ENCODE measurements at regions not wholly inside any gene's neighbourhood (a gene's known extent, or its start where the extent isn't known, plus 50 kb on each side); places are given as distances from the start of the nearest gene placed in this dataset.
"Not testable (repeated sequence)": the region's sequence is repeated elsewhere in the genome, so short reads cannot be mapped to it uniquely, and the experiment has no call there.

DNA sequence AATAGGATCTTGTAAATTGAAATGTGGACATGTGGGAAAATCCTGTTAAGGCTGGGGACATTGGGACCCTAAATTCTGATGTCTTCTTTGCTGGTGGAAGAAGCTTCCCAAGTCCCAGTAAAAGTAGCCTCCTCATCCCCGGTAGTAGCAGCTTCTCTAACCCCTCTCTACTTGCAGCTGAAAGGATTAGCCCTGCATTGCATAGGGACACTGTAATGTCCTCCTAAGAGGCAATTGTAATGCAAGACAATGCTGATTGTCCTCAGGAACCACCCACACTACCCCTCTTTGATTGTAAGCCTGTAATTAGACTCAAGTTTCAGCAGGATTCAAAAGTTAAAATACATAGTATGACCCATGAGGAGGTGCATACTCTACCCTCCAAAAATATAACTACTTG, 1938.4 kb upstream of the C9orf72 start:
- no peak for DNase-seq

DNA sequence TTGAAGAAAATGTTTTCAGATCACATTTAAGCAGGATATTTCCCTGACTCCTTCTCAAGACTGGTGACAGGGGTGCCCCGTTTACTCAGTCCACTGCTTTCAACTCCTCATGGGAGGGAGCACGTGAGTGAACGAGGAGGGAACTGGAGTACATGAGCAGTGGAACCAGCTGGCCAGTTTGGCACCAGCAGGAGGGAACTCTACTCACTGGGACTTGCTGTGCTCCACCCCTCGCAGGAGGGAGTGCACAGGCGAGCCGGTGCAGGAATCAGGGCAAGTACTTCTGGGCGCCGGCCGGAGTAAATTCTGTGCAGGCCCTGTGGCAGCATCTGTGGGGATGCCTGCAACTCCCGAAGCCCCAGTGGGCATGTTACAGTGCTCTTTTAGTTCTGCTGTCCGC, 1941.1 kb upstream of the C9orf72 start:
- DNase-seq = no peak

DNA sequence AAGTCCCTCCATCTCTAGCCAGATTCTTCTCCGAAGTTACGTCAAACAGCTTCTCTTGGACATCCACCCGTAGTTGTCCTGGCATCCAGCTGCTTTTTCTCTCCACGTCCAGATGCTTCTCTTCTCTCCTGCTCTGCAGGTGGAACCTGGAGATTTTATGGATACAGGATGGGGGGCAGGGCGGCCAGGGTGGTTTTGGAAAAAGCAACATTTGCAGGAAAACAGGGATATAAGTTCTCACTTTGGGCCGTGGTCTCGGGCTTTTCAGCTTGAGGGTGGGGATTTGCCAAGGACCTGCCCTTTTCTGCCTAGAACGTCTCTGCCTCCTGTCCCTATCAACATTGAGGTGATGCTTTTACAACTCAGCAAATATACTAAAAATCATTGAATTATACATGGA, 1941.6 kb upstream of the C9orf72 start:
- DNase-seq = no peak

DNA sequence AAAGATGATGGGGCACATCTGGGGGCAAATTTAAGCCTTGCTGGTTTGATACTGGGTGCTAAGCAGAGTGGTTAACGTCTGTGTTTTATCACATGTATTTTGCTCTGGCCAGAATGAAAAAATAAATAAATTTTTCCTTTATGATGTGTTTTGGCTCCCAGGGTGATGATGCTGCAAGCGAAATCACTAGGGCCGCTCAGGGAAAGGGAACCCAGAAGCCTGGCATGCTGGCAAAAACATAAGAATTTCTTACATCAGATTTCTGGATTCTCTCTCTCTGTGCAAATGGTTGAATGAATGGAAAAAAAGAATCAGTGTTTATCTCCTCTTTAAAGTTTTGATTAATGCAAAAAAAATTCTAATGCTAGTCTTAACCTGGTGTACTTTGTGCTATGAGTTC, 1975.2 kb upstream of the C9orf72 start:
- DNase-seq = no peak

DNA sequence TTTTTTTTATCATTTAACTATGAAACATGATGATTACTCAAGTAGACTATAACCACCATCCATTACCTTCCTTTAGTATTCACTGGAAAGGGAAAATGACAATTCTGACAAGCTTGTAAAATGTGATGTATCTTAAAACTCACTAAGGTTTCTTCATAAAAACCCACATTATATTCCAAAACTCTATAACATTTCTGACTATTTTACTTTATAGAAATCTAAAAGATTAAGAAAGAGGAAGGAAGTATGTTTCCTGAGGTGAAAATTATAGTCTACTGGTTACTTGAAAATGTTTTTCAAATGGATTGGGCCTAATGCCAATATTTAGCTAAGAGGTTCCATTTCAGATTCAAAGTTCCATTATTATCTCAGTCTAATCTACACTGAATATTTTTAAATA, 1982.2 kb upstream of the C9orf72 start:
- no peak for DNase-seq

DNA sequence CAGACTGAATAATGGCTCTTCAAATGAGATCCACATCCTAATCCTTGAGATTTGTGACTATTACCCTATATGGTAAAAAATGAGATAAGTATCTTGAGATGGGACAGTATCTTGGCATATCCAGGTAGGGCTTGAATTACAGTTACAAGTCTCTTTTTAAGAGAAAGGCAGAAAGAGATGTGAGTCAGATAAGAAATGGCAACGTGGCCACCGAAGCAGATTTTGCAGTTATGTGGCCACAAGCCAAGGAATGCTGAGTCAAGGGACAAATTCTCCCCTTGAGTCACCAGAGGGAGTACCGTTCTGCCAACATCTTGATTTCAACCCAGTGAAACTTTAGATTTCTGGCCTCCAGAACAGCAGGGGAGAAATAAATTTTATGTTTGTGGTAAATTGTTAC, 1983.0 kb upstream of the C9orf72 start:
- DNase-seq = no peak

DNA sequence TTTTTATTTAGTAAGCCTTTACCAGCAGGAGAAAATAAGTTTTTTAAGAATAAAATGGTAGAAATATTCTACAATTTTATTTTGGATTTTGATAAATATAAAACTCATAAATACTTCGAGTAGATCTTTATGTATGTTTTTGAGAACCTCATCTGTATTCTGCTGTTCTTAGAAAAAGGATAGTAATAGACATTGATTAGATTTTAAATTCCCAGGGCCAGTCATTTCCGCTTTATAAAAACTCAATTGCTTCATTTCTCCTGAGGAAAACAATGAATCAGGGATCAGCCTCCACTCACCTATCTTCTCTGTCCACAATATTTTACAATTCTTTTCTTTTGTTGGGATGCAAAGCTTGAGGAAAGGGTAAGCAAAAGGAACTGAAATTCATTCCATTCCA, 1983.5 kb upstream of the C9orf72 start:
- DNase-seq = no peak

DNA sequence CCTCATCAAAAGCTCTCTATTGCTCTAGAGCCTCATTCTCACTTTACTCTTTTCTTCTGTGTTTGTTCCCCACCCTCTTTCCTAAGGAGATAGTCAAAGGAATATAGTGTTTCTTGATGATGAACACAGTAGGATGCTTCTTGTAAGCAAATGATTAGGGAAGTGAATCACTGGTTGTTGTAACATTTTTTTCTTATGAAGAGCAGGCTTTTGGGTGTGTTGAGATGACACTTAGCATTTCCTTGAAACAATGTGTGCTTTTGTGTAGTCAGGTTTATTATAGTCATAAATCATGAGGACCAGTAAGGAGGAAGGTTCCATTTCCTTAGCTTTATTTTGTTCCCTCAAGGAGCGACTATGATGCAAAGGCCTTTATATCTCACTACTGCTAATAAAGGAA, 1991.3 kb upstream of the C9orf72 start:
- no peak for DNase-seq

DNA sequence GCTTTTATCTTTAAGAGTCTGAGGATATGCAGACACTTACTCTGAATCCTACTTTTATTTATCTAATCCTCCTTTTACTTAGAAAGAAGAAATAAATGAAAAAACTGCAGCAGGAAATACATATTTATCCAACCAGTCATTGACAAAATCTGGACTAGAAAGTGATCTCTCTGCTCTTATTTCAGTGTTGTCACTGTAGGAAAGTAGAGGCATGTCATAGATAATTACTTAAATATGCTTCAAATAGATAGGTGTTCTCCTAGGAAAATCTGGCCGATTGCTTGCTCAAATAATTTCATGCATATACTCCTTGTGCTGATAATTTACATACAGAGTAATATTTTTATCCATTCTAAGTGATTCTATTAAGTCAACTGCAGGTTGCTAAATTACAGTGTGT, 2001.9 kb upstream of the C9orf72 start:
- no peak for DNase-seq

DNA sequence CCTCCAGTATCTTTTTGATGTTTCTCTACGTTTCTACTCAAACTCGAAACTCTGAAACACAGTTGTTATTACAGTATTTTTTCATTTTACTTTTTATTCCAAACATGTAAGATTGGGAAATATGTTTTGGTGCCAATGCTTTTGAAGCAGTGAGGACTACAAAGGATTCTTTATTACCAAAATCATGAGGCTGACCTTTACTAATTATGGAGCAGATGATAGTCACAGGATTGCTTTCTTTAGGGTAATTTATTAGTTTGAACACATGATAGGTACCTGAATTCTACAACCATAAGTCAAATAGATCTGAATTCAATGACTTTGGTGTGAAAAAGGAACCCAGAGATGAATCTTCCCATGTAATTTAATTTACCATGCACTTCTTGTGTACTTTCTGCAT, 2015.1 kb upstream of the C9orf72 start:
- DNase-seq = no peak

DNA sequence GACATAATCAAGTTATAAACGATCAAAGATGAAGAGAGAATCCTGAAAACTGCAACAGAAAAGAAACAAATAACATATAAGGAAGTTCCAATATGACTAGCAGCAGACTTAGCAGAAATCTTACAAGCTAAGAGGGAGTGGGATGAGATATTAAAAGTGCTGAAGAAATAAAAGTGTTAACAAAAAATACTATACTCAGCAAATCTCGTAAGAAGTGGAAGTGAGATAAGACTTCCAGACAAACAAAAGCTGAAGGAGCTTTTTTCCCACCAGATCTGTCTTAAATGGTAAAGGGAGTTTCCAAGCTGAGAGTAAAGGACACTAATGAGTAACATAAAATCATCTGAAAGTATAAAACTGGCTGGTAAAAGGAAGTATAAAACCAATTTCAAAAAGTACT, 2036.0 kb upstream of the C9orf72 start:
- no peak for DNase-seq

DNA sequence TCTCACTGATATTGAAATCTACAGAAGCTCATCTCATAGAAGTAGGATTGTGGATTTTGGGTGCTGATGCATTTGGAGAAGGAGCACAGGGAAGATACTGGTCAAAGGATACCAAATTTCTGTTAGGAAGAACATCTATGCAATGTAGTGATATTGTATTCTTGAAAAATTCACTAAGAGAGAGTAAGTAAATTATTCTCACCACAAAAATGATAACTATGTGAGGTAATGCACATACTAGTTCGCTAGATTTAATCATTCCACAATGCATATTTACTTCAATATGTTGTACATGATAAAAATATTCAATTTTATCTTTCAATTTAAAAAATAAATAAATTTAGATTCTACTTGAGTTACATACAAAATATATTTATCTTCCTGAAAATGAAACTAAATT, 2040.5 kb upstream of the C9orf72 start:
- no peak for DNase-seq

DNA sequence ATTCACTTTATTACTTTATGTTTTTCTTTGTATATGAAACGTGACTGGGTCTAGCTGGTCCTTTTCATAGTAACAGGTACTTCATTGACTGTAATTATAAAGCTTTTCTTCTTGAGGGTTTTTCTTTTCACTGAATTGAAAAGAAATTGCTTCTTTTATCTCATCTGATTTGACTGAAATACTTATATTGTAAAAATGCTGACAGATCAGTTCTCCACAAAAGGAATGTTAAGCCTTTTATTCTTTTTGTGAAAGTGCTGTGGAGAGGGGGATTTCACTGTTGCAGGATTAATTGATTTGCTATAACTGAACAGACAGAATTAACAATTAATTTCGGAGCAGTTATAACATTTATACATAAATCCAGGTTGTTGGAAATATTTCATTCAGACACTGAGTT, 2043.6 kb upstream of the C9orf72 start:
- DNase-seq = no peak

DNA sequence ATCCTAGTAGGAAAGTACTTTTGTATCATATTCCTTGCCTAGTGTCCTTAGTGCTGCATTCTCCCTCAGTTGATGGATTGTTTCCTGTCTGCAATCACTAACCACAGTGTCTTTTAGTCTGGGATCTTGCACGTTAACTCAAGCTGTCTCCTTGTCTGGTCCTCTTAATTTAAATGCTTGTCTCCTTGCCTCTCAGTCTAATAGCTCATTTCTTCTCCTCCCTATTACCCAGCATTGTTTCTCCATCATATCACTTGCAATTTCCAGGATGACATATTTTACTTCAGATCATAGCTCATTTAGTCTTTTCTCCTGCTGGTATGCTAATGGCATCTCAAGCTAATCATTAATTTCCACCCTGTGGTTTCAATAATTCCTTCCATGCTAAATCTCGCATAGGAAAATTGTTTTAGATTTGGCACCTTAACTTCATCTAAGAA, 2052.0 kb upstream of the C9orf72 start:
- no peak for DNase-seq

DNA sequence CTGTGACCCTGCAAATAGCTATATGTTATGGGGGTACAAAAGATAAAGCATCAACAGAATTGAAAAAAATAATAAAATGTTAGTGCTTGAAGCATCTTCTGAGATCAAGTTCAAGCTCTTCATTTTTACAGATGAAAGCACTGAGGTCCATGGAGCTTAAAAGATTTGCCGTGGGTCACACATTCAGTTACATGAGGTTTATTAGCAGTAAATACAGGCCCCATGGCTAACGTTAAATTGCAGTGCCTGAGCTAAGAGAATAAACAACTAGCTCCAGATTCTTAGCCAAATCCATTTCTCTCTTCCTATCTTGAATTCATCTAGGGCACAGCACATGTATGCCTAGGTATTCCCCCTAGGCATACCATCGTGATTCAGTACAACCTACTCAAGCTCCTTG, 2052.7 kb upstream of the C9orf72 start:
- DNase-seq = no peak

DNA sequence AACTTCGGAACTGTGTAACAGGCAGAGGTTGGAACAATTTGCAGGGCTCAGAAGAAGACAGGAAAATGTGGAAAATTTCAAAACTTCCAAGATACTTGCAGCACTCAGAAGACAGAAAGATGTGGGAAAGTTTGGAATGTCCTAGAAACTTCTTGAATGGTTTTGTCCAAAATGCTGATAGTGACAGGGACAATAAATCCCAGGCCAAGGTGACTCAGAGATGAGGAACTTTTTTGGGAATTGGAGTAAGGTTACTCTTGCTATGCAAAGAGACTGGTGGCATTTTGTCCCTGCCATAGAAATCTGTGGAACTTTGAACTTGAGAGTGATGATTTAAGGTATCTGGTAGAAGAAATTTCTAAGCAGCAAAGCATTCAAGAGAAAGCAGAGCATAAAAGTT, 2055.6 kb upstream of the C9orf72 start:
- not testable (repeated sequence) for DNase-seq

DNA sequence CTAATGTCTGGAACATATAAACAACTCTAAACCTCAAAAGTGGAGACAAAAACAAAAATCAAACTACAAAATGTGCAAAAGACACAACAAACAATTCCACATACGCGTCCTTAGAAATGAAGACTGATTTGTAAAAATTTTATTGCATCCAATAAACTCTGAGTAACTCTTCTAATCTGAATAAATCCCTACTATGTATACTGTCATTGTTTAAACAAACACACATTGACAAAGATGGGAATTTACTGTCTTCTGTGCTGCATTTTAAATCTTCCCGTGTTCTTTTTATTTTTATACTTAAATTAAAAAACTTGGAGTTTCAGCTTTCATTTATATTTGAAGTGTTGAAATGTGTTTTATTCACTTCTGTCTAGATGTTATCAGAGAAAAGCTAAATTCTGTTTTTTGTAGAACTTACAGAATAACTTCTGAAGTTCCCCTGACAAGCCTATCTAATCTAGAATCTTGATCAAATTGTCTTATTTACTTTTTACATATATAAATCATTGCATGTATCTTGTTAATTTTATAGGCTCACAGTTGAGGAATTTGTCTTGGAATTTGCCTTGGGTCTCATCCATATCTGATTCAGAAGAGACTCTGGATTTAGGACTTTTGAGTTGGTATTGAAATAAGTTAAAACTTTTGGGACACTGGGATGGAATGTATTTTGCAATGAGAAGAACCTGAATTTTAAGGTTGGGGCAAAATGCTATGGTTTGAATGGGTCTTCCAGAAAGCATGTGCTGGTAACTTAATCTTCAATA, 2064.4 kb upstream of the C9orf72 start:
- DNase-seq = no peak

DNA sequence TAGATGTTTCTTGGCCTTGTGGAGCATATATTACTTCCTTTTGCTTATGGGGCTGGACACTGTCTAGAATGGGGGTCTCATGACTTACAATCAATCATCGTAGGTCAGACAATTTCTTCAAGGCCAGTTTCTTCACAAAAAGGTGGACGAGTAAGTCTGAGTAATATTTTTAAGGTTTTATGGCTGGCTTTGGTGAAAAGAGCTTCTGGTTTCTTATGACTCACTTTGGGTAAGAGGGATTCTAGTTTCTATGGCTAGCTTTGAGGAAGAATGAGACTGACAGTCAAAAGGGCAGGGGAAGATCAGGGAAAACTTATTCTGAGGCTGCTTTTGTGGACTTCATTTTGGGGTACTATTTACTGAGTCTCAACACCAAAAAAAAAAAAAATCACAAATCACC, 2067.2 kb upstream of the C9orf72 start:
- DNase-seq = no peak

DNA sequence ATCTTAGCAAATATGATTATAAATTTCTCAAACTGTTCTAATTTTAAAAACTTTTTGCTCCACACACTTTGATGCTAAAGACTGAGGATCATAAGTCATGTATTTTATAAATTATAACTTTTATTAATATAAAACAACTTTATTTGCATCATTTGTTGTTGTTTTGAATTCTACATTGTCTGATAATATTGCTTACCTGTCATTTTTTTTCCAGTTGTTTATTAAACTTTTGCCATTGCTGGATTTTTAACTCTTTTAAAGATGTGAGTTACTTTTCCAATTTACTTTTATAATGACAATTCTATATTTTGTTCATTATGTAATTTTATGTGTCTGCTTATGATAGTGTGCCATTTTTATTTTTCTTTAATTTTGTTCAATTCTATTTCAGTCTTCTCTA, 2071.2 kb upstream of the C9orf72 start:
- DNase-seq = no peak

DNA sequence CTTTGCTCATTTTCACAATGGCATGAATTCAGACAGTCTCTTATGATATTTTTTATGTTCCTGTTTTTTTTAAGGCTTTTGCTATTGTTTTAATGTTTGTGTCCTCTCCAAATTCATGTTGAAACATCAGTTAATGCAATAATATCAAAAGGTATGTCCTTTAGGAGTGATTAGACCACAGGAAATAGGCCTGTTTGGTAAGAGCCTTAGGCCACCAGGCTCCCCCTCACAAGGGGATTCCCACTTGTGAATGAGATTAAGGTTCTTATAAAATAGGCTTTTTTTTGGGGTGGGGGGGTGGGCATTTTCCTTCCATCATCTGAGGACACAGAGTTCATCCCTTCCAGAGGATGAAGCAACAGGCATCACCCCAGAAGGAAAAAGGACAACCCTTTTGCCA, 2074.2 kb upstream of the C9orf72 start:
- DNase-seq = no peak

DNA sequence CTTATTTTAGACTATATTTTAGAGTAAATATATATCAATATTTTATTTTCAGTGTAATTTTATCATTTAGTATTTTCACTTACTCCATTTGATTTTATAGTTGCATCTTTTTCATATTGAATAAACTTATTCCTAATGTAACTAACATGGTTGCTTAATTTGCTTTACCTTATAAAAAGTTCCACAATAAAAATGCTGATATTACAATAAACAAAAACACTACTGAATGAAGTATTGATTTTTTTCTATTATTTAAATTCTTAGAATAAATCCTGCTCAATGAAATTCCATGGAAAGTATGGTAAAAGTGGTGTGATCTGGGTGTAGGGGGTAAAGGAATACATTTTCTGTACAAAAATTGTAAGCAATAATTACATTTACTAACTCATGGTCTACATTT, 2074.9 kb upstream of the C9orf72 start:
- no peak for DNase-seq

DNA sequence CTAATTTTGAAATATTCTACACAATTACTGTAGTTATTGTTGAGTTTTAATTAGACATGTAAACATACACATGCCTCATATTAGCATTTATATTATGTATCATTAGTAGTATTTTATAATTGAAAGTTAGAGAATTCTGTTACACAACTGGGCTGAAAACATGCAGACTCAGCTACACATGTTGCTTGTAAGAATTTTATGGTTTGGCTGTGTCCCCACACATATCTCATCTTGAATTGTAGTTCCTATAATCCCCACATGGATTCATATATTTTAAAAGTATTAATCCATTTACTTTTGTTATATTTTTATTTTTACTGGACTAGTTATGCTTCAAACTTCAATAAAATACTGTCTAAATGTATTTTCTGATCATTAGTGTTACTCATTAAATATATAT, 2075.3 kb upstream of the C9orf72 start:
- DNase-seq = no peak

DNA sequence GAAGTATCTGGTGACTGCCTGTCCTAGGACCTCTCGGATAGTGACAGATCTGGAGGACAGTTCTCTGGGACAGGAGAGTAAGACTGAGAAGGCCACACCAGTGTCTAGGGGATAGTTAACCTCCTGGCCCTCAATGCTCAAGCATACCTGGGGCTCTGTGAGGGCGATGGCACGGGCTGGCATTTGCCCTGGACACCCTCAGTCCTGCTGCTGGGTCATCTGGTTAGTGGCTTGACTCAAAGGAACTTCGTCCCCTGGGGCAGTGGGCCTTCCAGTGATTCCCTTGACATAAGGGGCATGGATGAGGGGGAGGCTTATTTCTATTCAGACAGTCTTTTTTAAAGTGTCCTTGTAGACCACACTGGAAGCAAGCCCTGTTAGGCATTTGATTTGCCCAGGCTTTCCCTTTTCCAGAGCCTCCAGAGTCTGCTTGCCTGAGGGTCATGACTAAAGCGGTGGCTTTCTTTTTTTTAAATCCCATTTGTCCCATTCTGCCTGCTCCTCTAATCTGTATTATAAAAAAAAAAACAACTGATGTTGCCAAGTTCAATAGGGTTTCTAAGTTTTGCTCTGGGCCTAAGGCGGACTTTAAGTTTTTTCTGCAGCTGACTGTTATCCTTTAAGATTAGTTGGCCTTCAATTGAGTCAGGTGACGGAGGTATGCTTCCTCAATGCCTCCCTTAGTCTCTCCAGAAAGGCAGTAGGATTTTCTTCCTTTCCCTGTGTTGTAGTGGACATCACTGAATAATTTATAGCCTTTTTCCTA, 2083.5 kb upstream of the C9orf72 start:
- no peak for DNase-seq

DNA sequence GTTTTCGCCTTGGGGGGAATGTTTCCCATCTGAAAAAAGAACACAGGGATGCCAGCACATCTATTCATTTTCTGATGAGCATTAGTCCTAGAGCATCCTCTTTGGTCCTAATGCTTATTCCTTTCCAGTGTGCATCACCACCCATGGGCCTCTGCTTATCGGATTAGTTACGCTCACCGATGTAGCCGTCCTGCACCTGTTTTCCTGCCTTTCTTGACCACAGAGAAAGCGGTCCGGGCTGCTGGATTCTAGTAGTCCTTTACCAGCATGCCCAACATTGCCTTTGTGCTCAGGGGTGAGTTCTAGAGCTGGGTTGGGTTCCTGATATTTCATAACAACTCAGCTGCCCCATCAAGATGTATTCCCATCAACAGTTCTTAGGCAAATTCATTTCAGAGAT, 2084.5 kb upstream of the C9orf72 start:
- DNase-seq = no peak

DNA sequence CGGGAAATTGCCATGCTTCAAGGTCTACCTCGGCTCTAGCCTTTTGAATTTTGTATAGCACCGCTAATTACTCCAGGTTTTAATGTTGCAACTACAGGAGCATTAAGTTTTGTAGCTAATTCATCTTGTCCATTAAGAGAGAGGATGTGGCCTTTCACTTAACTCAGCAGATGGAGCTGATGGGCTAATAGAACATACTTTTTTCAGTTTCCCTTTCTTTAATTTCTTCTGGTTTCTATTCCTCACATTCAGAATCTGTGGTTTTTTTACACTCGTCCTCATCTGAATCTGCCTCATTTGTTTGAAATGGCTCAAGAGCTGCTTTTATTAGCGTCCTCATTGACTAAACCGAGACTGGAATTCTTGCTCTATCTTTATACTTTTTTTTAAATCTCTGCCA, 2085.7 kb upstream of the C9orf72 start:
- DNase-seq = no peak
